D721Med (cell line): ENCODE measurements at regions not wholly inside any gene's neighbourhood (a gene's known extent, or its start where the extent isn't known, plus 50 kb on each side); places are given as distances from the start of the nearest gene placed in this dataset.

ENCODE experiments used
- DNase-seq: peaks from one replicate; pipeline ENCODE4 v3.0.0; 2011; ENCODE audit warnings: low spot score; ENCODE audit not compliant: insufficient read length
- FAIRE-seq: peaks from 2 replicates; lab custom pipeline; 2011; peaks lifted over from hg19 to GRCh38; lab: Jason Lieb, UNC
- TF ChIP-seq, protein P1 (sequence below): IDR thresholded peaks from 2 replicates; pipeline ENCODE4 v1.5.1; 2012; ENCODE audit warnings: mild to moderate bottlenecking, control low read depth; ENCODE audit not compliant: insufficient read depth; ENCODE audit errors: missing control alignments

DNA sequence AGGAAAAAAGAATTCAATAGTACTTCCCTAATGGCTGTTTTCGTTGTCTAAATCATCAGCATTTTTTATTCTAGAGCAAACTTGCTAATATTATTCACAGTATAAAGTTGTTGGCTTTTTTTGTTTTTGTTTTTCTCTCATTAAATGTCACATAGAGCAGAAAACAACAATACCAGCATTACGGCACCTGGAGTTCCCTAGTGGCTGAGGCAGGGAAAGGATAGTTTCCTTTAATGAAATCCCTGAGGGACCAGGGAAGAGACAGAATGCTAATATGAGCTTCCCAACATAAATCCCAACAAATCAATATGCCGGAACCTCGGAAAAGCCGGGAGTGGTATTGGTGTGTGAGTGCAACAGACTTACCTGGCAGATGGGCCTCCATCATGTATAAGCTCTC lies 235.2 kb upstream of the ASCC3 start:
- TF ChIP-seq, protein P1, sequence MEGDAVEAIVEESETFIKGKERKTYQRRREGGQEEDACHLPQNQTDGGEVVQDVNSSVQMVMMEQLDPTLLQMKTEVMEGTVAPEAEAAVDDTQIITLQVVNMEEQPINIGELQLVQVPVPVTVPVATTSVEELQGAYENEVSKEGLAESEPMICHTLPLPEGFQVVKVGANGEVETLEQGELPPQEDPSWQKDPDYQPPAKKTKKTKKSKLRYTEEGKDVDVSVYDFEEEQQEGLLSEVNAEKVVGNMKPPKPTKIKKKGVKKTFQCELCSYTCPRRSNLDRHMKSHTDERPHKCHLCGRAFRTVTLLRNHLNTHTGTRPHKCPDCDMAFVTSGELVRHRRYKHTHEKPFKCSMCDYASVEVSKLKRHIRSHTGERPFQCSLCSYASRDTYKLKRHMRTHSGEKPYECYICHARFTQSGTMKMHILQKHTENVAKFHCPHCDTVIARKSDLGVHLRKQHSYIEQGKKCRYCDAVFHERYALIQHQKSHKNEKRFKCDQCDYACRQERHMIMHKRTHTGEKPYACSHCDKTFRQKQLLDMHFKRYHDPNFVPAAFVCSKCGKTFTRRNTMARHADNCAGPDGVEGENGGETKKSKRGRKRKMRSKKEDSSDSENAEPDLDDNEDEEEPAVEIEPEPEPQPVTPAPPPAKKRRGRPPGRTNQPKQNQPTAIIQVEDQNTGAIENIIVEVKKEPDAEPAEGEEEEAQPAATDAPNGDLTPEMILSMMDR: no peak
- DNase-seq: peak; percentile 20
- no peak for FAIRE-seq

DNA sequence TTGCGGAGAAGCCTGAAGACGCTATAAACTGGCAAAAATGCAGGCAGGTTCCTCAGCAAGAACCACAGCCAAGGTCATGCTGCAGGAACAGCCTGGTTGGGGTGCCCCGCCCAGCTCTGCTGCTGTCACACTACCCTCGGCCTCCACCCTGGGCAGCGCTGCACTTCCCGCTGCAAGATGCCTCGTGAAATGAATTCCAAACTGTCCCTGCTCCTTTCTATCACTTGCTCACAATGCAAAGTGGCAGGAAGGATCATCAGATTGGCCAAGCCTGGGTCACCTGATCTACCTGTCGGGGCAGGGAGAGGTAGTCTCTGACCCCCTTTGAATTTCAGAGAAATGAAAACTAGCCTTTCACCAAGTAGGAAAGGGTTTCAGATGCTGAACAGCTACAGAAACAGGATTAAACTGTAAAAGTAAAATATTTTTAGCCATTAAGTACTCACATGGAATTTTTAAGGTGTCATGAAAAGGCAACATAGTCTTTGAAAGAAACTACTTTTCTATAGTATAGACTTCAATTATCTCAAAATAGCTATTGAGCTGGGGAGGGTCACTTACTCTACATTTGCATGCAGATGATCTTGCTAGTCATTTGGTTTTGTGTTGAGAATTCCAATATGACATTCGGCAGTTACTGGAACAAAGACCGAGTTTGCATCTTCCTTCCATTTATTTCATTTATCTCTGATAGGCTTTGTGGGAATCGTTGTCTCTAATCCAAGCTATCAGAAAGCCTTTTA lies 236.4 kb upstream of the ASCC3 start:
- FAIRE-seq: no peak
- TF ChIP-seq, protein P1: no peak
- no peak for DNase-seq

DNA sequence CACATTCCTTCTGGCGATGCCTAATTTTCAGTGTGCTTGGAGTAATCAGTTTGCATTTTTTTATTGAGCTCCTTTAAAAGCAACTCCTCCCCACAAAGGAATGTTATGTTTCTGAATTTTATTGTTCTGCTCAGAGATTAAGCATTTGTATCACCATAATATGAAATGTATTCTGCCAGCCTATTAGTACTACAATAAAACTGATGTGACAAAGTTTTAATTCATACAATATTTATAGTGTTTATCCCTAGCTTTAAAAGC lies 236.9 kb upstream of the ASCC3 start:
- TF ChIP-seq, protein P1: no peak
- DNase-seq: no peak
- FAIRE-seq: no peak

DNA sequence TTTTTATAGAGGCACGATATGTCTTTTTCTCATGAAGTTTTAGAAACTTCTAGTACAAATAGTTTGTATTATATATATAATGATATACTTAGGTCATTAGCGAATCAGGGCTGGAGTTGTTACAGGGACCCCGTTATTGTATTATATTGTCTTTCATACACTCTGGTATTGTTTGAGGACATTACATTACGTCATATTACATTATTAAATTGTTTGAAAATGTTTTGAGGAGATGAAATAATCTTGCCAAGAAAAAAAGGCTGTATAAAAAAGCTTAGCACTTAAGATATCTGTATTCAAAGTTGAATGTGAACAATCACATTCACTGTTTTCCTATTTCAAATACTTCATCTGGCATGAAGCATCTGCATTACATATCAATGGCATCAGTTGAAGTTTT lies 239.6 kb upstream of the ASCC3 start:
- TF ChIP-seq, protein P1: no peak
- DNase-seq: no peak
- no peak for FAIRE-seq

DNA sequence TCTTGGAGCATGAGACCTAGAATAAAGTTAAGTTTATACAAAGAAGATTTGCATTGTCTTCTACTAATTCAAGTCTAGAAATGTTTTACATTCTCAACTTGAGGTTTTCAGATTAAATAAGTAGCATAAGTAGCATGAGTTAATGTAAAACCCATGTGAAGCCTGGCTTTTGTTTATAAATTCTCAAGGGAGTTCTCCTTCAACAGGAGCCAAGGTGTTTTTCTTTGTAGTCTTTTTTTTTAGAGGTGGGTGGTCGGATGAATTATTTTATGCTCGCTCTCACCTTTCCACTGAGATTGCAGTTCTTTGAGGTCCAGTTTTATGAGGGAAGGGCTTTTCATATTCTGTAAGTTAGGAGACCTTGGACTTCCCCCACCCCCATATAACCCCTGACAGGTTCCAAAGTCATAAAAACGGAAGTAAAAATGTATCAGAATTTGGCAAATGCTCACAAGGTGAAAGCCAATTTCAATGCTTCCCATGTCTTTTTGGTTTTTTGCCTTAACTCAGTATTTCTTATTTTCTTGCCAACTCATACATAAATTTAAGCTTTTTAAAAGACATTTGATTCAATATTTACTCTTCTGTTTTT lies 244.3 kb upstream of the ASCC3 start:
- no peak for FAIRE-seq
- TF ChIP-seq, protein P1: no peak
- no peak for DNase-seq

DNA sequence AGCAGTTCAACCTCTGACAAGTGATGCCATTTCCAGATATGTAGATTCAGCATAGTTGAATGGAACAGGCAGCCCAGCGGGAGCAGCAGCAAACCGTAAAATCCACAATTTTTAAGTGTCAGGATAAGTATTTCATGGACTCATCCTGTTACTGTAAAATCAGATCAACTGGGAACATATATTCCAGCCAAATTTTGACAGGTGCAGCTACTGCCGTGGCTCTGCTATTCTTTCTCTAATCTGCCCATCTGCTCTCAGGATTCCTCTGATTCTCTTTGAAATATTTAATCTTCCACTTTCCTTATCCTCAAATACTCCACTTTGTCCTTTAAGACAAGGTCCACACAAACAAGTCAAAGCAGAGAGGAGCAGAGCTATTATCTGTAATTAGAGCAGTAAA lies 245.4 kb upstream of the ASCC3 start:
- DNase-seq: no peak
- FAIRE-seq: no peak
- TF ChIP-seq, protein P1: no peak

DNA sequence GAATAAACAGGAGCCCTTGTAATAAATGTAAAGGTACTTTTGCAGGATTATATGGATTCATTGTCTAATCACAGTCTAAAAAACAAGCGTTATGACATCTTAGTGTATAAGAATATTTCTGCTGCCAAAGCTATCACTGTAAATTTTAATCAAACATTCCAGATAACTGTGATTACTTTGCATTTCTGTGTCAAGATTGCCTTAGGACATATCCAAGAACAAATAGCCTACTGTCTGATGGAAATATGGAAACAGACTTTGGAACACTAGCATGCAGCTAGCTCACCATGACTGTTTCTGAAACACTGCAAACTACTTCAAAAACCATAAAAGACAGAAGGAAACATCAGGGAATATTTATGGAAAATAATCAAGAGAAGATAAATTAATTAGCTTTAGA lies 248.7 kb upstream of the ASCC3 start:
- no peak for DNase-seq
- TF ChIP-seq, protein P1: no peak
- FAIRE-seq: no peak
